ENCODE measurements at regions not wholly inside any gene's neighbourhood (a gene's known extent, or its start where the extent isn't known, plus 50 kb on each side); places are given as distances from the start of the nearest gene placed in this dataset.

- no peak for DNase-seq (ENCODE audit: low read depth in 1 of 2, low spot score in 1 of 2)
- Histone ChIP-seq H3K9me3 (ENCODE audit: low read depth) (no peaks in the 10 kb centered on the region), H3K27me3 (no peaks in the 10 kb centered on the region), H3K27ac (no peak overlapping the region), H3K36me3 (no peaks in the 10 kb centered on the region), H3K4me1 (ENCODE audit: low read depth) (no peaks in the 10 kb centered on the region), H3K4me3 (no peak overlapping the region)
- TF ChIP-seq, protein P1, sequence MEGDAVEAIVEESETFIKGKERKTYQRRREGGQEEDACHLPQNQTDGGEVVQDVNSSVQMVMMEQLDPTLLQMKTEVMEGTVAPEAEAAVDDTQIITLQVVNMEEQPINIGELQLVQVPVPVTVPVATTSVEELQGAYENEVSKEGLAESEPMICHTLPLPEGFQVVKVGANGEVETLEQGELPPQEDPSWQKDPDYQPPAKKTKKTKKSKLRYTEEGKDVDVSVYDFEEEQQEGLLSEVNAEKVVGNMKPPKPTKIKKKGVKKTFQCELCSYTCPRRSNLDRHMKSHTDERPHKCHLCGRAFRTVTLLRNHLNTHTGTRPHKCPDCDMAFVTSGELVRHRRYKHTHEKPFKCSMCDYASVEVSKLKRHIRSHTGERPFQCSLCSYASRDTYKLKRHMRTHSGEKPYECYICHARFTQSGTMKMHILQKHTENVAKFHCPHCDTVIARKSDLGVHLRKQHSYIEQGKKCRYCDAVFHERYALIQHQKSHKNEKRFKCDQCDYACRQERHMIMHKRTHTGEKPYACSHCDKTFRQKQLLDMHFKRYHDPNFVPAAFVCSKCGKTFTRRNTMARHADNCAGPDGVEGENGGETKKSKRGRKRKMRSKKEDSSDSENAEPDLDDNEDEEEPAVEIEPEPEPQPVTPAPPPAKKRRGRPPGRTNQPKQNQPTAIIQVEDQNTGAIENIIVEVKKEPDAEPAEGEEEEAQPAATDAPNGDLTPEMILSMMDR (IDR thresholded peaks at IDR 0.05; ENCODE audit: low read depth, low read length): no peak
Observed at GRCh38 chr2:173446722-173447121, 92.0 kb downstream of the CDCA7 start.

DNA sequence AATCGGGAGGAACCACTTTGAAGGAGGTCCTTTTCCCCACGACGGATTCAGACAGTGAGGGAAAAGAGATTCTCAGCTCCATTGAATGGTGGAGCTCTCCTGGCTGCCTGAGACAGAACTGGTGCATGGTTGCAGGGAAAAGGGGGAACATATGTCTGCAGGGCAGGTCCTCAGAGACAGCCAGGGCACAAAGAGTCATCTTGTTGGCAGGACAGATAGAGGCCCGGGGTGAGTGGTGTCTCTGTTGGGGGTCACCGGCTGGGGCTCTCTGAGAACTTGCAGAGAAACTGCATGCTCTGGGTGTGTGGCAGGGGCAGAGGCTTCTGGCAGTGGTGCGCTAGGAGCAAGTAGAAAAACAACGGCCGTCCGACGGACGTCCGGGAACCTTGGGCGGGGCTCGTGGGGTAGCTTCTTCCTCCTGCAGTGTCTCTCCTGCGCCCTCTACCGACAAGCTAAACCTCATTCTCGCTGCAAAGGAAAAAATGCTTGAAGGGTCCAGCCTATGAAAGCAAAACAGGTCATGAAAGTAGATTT lies 94.3 kb downstream of the CDCA7 start:
- Histone ChIP-seq H3K4me1 (ENCODE audit: low read depth) (no peaks in the 10 kb centered on the region), H3K4me3 (peak overlapping the region; percentile 14)
- TF ChIP-seq, protein P1 (IDR thresholded peaks at IDR 0.05; ENCODE audit: low read depth, low read length): peak; percentile 95

DNA sequence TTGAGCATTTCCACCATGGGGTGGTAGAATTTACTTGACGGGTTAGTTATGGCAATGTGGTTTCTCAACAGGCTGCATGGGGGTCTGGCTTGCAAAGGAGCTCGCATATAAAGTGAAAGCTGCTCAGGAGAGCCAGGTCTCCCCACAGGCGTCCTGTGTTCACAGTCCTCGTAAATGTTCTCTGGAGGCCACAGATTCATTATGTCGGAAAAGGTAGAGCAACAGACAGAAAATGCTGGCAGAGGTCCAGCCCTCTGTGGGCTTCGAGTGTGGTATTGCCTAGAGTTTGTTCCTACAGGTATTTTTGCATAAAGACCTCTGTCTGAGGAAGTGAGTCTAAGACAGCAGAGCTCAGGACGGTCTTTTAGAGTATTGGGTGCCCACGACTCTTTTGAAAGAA lies 96.4 kb downstream of the CDCA7 start:
- H3K27me3 ChIP-seq: no peaks in the 10 kb centered on the region
- H3K4me1 ChIP-seq (ENCODE audit: low read depth): no peaks in the 10 kb centered on the region
- no peaks in the 10 kb centered on the region for H3K36me3 ChIP-seq
- no peaks in the 10 kb centered on the region for H3K9me3 ChIP-seq (ENCODE audit: low read depth)
- TF ChIP-seq, protein P1 (IDR thresholded peaks at IDR 0.05; ENCODE audit: low read depth, low read length): no peak
- no peak overlapping the region for H3K4me3 ChIP-seq
- H3K27ac ChIP-seq: no peak overlapping the region
- no peak for DNase-seq (ENCODE audit: low read depth in 1 of 2, low spot score in 1 of 2)

More for the DNA sequence above, 94.3 kb downstream of the CDCA7 start:
- Histone ChIP-seq H3K27ac (no peak overlapping the region), H3K36me3 (no peaks in the 10 kb centered on the region), H3K27me3 (no peaks in the 10 kb centered on the region), H3K9me3 (ENCODE audit: low read depth) (no peaks in the 10 kb centered on the region)
- DNase-seq (ENCODE audit: low read depth in 1 of 2, low spot score in 1 of 2): peak; percentile 82 to 91

GRCh38 chr2:173451941-173452340 lies 97.3 kb downstream of the CDCA7 start:
- Histone ChIP-seq H3K4me3 (no peak overlapping the region), H3K4me1 (ENCODE audit: low read depth) (no peaks in the 10 kb centered on the region), H3K27me3 (no peaks in the 10 kb centered on the region), H3K36me3 (no peaks in the 10 kb centered on the region), H3K9me3 (ENCODE audit: low read depth) (no peaks in the 10 kb centered on the region), H3K27ac (no peak overlapping the region)
- TF ChIP-seq, protein P1 (IDR thresholded peaks at IDR 0.05; ENCODE audit: low read depth, low read length): no peak
- no peak for DNase-seq (ENCODE audit: low read depth in 1 of 2, low spot score in 1 of 2)

GRCh38 chr2:173452416-173452815 lies 97.7 kb downstream of the CDCA7 start:
- DNase-seq (ENCODE audit: low read depth in 1 of 2, low spot score in 1 of 2): peak in 1 of 2 donors; percentile 43
- no peaks in the 10 kb centered on the region for H3K9me3 ChIP-seq (ENCODE audit: low read depth)
- no peak overlapping the region for H3K4me3 ChIP-seq
- no peaks in the 10 kb centered on the region for H3K27me3 ChIP-seq
- no peak overlapping the region for H3K27ac ChIP-seq
- no peaks in the 10 kb centered on the region for H3K36me3 ChIP-seq
- TF ChIP-seq, protein P1 (IDR thresholded peaks at IDR 0.05; ENCODE audit: low read depth, low read length): no peak
- no peaks in the 10 kb centered on the region for H3K4me1 ChIP-seq (ENCODE audit: low read depth)

Measured in cardiac muscle cell (in vitro differentiated cells and primary cell).